ENCODE measurements at regions not wholly inside any gene's neighbourhood (a gene's known extent, or its start where the extent isn't known, plus 50 kb on each side); places are given as distances from the start of the nearest gene placed in this dataset.

- H3K4me3 ChIP-seq, result no peak overlapping the region
- H3K27ac ChIP-seq, result no peak overlapping the region
These were observed 321.0 kb downstream of the RPS6KC1 start for GRCh38 chr1:213371847-213372619.

GRCh38 chr1:213374369-213374768 is 323.3 kb downstream of the RPS6KC1 start:
- no peak overlapping the region for H3K4me3 ChIP-seq
- H3K27ac ChIP-seq, result no peak overlapping the region

GRCh38 chr1:213375002-213375401 is 324.0 kb downstream of the RPS6KC1 start:
- no peak overlapping the region for H3K4me3 ChIP-seq
- no peak overlapping the region for H3K27ac ChIP-seq

GRCh38 chr1:213376862-213377372 is 325.9 kb downstream of the RPS6KC1 start:
- Histone ChIP-seq H3K4me3 (no peak overlapping the region), H3K27ac (no peak overlapping the region)

GRCh38 chr1:213380865-213381264 is 329.8 kb downstream of the RPS6KC1 start:
- no peak overlapping the region for H3K27ac ChIP-seq
- no peak overlapping the region for H3K4me3 ChIP-seq

- Histone ChIP-seq H3K4me3 (no peak overlapping the region), H3K27ac (no peak overlapping the region)
These were observed 330.6 kb downstream of the RPS6KC1 start for GRCh38 chr1:213381572-213382084.

GRCh38 chr1:213383465-213383864 is 332.4 kb downstream of the RPS6KC1 start:
- Histone ChIP-seq H3K27ac (no peak overlapping the region), H3K4me3 (no peak overlapping the region)

GRCh38 chr1:213385201-213385600 is 334.2 kb downstream of the RPS6KC1 start:
- no peak overlapping the region for H3K4me3 ChIP-seq
- H3K27ac ChIP-seq, result no peak overlapping the region

- no peak overlapping the region for H3K4me3 ChIP-seq
- H3K27ac ChIP-seq, result no peak overlapping the region
These were observed 334.8 kb downstream of the RPS6KC1 start for GRCh38 chr1:213385806-213386324.

GRCh38 chr1:213387380-213388015 is 336.5 kb downstream of the RPS6KC1 start:
- no peak overlapping the region for H3K27ac ChIP-seq
- H3K4me3 ChIP-seq, result no peak overlapping the region

GRCh38 chr1:213388199-213388598 is 337.2 kb downstream of the RPS6KC1 start:
- no peak overlapping the region for H3K27ac ChIP-seq
- H3K4me3 ChIP-seq, result no peak overlapping the region

- Histone ChIP-seq H3K27ac (no peak overlapping the region), H3K4me3 (no peak overlapping the region)
These were observed 338.1 kb downstream of the RPS6KC1 start for GRCh38 chr1:213389061-213389581.

- Histone ChIP-seq H3K4me3 (no peak overlapping the region), H3K27ac (no peak overlapping the region)
These were observed 340.4 kb downstream of the RPS6KC1 start for GRCh38 chr1:213391445-213391844.

GRCh38 chr1:213393860-213394259 is 342.8 kb downstream of the RPS6KC1 start:
- H3K4me3 ChIP-seq, result no peak overlapping the region
- H3K27ac ChIP-seq, result no peak overlapping the region

- no peak overlapping the region for H3K4me3 ChIP-seq
- no peak overlapping the region for H3K27ac ChIP-seq
These were observed 343.8 kb downstream of the RPS6KC1 start for GRCh38 chr1:213394837-213395236.

GRCh38 chr1:213397638-213398037 is 346.6 kb downstream of the RPS6KC1 start:
- Histone ChIP-seq H3K4me3 (no peak overlapping the region), H3K27ac (no peak overlapping the region)

- no peak overlapping the region for H3K4me3 ChIP-seq
- no peak overlapping the region for H3K27ac ChIP-seq
These were observed 348.7 kb downstream of the RPS6KC1 start for GRCh38 chr1:213399695-213400094.

- Histone ChIP-seq H3K27ac (no peak overlapping the region), H3K4me3 (no peak overlapping the region)
These were observed 358.2 kb downstream of the RPS6KC1 start for GRCh38 chr1:213409208-213409631.

- no peak overlapping the region for H3K27ac ChIP-seq
These were observed 358.9 kb downstream of the RPS6KC1 start for GRCh38 chr1:213409971-213410370.

GRCh38 chr1:213414346-213414745 is 363.3 kb downstream of the RPS6KC1 start:
- Histone ChIP-seq H3K27ac (no peak overlapping the region), H3K4me3 (no peak overlapping the region)

More at GRCh38 chr1:213409971-213410370, 358.9 kb downstream of the RPS6KC1 start:
- no peak overlapping the region for H3K4me3 ChIP-seq
